ENCODE measurements at regions not wholly inside any gene's neighbourhood (a gene's known extent, or its start where the extent isn't known, plus 50 kb on each side); places are given as distances from the start of the nearest gene placed in this dataset.

DNA sequence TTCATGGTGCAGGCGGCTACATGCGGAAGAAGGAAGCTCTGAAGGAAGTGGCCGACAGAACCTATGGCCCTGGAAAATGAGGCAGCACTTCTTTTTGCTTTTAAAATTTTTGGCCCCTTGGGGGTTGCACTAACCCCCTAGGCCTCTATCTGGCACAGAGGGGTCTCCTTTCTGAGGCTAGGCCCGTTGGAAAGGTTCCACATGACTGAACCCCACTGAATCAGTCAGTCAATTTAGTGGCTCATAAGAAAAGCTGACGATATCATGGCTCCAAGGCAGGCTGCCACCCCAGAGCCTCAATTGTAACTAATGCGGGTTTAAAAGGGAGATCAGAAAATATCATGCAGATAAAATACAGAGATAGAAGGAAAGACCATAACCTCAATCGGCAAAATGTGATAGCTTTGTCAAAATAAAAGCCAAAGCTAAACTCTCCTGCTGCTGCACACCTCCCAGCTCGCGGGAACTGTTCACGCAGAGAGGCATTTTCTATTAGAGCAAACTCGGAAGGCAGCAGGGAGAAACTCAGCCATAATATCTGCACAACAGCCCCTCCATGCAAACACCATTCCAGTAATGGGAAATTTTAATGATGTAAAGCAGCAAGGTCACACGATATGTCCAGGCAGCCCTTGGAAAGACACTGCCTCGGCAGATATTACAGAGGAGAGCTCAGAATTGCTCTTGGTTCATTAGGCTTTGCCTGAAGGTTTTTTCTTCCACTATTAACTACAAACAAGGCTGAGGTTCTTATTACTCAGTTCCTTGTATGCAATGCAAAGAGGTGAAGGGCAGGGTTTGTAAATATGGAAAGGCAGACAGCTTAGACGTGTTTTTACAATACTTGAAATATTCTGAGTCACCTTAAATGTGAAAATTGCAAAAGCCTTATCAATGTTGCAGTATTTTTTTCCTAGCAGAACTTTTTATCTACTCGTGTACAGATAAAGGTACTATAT is 200.4 kb upstream of the PMFBP1 start:
- Histone ChIP-seq H3K4me2 (ENCODE audit: low read depth, low read length, poor library complexity, severe bottlenecking) (no peak overlapping the region), H3K27ac (ENCODE audit: low read depth, low read length) (no peak overlapping the region), H3K36me3 (ENCODE audit: low read length) (peaks cover 3% of the 10 kb centered on the region; the same call in 1 of the 2 replicates), H3K9me3 (ENCODE audit: insufficient read depth, low read length) (no peaks in the 10 kb centered on the region), H3K9ac (ENCODE audit: low read length) (no peak overlapping the region), H3K4me3 (ENCODE audit: insufficient read depth, low read length, poor library complexity, severe bottlenecking) (no peak overlapping the region), H3K9me2 (replicated peaks; ENCODE audit: insufficient read depth, low read length) (no peaks in the 10 kb centered on the region), H3F3A (ENCODE audit: insufficient read depth) (no peaks in the 10 kb centered on the region), H4K20me1 (ENCODE audit: low read depth, low read length) (no peaks in the 10 kb centered on the region), H2AFZ (ENCODE audit: low read depth, low read length, severe bottlenecking) (no peak overlapping the region), H3K27me3 (ENCODE audit: low read length) (no peaks in the 10 kb centered on the region), H3K79me2 (ENCODE audit: insufficient read depth, low read length) (no peaks in the 10 kb centered on the region)
- TF ChIP-seq, protein P1, sequence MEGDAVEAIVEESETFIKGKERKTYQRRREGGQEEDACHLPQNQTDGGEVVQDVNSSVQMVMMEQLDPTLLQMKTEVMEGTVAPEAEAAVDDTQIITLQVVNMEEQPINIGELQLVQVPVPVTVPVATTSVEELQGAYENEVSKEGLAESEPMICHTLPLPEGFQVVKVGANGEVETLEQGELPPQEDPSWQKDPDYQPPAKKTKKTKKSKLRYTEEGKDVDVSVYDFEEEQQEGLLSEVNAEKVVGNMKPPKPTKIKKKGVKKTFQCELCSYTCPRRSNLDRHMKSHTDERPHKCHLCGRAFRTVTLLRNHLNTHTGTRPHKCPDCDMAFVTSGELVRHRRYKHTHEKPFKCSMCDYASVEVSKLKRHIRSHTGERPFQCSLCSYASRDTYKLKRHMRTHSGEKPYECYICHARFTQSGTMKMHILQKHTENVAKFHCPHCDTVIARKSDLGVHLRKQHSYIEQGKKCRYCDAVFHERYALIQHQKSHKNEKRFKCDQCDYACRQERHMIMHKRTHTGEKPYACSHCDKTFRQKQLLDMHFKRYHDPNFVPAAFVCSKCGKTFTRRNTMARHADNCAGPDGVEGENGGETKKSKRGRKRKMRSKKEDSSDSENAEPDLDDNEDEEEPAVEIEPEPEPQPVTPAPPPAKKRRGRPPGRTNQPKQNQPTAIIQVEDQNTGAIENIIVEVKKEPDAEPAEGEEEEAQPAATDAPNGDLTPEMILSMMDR (IDR thresholded peaks at IDR 0.05; ENCODE audit: insufficient read depth, low read length, poor library complexity, severe bottlenecking) = no peak
- no peak for TF ChIP-seq EZH2phosphoT487 (conservative IDR thresholded peaks at IDR 0.05; ENCODE audit: low read length)

DNA sequence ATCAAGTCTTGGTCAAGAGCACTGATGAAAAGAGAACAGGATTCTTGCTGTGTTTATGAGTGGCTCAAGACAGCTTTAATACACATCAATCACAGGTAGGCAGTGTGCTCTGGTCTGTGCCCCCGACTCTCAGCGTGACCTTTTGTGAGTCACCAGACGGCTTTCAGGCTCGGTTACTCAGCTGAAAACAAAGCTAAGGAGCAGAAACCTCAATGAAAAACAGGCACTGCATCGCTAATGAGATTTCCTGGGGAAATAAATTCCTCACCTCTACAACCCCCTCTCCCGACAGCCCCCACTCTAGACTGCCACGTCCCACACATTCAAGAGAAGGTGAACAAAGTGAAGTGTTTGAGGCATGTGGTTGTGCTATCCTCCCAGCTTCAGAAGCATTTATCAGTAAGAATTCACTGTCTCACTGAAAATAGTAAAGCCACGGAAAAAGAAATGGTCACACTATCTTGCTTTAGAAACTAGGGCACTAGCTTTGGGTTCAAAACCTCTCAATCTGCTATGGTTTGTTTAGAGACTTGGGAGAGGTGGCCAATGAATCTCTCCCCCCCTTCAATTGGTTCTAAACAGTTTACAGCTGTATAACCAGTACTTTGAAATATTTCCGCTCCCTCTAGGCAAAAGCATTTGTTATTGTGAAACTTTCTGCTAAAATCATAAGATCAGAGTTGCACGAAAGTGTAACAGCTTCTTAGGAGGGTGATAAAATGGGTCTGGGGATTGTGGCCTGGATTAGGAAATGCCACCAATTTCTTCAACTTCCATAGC is 199.5 kb upstream of the PMFBP1 start:
- Histone ChIP-seq H3K79me2 (ENCODE audit: insufficient read depth, low read length) (no peaks in the 10 kb centered on the region), H3K9ac (ENCODE audit: low read length) (no peak overlapping the region), H3F3A (ENCODE audit: insufficient read depth) (no peaks in the 10 kb centered on the region), H3K4me2 (ENCODE audit: low read depth, low read length, poor library complexity, severe bottlenecking) (no peak overlapping the region), H3K36me3 (ENCODE audit: low read length) (peaks cover 8% of the 10 kb centered on the region; the same call in 1 of the 2 replicates), H3K9me2 (replicated peaks; ENCODE audit: insufficient read depth, low read length) (no peaks in the 10 kb centered on the region), H2AFZ (ENCODE audit: low read depth, low read length, severe bottlenecking) (no peak overlapping the region), H4K20me1 (ENCODE audit: low read depth, low read length) (no peaks in the 10 kb centered on the region), H3K9me3 (ENCODE audit: insufficient read depth, low read length) (no peaks in the 10 kb centered on the region; the same call in 1 of the 2 replicates), H3K4me3 (ENCODE audit: insufficient read depth, low read length, poor library complexity, severe bottlenecking) (no peak overlapping the region), H3K27ac (ENCODE audit: low read depth, low read length) (no peak overlapping the region), H3K27me3 (ENCODE audit: low read length) (no peaks in the 10 kb centered on the region)
- no peak for TF ChIP-seq EZH2phosphoT487 (conservative IDR thresholded peaks at IDR 0.05; ENCODE audit: low read length)
- TF ChIP-seq, protein P1 (IDR thresholded peaks at IDR 0.05; ENCODE audit: insufficient read depth, low read length, poor library complexity, severe bottlenecking) = no peak

DNA sequence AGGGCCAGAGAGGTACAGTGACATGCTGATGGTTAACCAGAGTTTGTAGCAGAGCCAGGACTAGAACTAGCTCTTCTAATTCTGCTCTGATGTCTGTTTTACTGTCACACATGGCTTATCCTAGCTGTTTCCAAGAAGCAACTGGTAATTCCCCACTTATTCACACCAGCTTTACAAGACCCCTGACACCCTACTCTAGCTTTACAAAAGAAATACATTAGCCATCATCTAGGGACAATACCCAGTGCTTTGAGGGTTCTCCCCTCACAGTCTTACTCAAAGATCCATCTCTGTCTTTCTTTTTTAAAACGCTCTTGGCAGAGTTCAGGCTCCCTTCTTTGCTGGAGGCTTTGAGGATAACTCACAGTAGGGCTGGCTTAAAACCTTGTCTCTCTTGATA is 197.3 kb upstream of the PMFBP1 start:
- H3K9me2 ChIP-seq (replicated peaks; ENCODE audit: insufficient read depth, low read length) = no peaks in the 10 kb centered on the region
- no peak for TF ChIP-seq EZH2phosphoT487 (conservative IDR thresholded peaks at IDR 0.05; ENCODE audit: low read length)
- TF ChIP-seq, protein P1 (IDR thresholded peaks at IDR 0.05; ENCODE audit: insufficient read depth, low read length, poor library complexity, severe bottlenecking) = no peak
- H4K20me1 ChIP-seq (ENCODE audit: low read depth, low read length) = no peaks in the 10 kb centered on the region
- H3K9me3 ChIP-seq (ENCODE audit: insufficient read depth, low read length) = no peaks in the 10 kb centered on the region; the same call in 1 of the 2 replicates
- H3K79me2 ChIP-seq (ENCODE audit: insufficient read depth, low read length) = no peaks in the 10 kb centered on the region
- peaks cover 8% of the 10 kb centered on the region; the same call in 1 of the 2 replicates for H3K36me3 ChIP-seq (ENCODE audit: low read length)
- H3K27ac ChIP-seq (ENCODE audit: low read depth, low read length) = no peak overlapping the region
- H3K4me2 ChIP-seq (ENCODE audit: low read depth, low read length, poor library complexity, severe bottlenecking) = no peak overlapping the region
- H3F3A ChIP-seq (ENCODE audit: insufficient read depth) = no peaks in the 10 kb centered on the region
- H3K27me3 ChIP-seq (ENCODE audit: low read length) = no peaks in the 10 kb centered on the region
- H3K9ac ChIP-seq (ENCODE audit: low read length) = no peak overlapping the region
- no peak overlapping the region for H3K4me3 ChIP-seq (ENCODE audit: insufficient read depth, low read length, poor library complexity, severe bottlenecking)
- no peak overlapping the region for H2AFZ ChIP-seq (ENCODE audit: low read depth, low read length, severe bottlenecking)
